ENCODE measurements at regions not wholly inside any gene's neighbourhood (a gene's known extent, or its start where the extent isn't known, plus 50 kb on each side); places are given as distances from the start of the nearest gene placed in this dataset.

GRCh38 chr13:63010072-63010658 is 1594.5 kb upstream of the PCDH20 start:
- DNase-seq (ENCODE audit: low read depth) = no peak

GRCh38 chr13:63005625-63006024 is 1590.0 kb upstream of the PCDH20 start:
- no peak for DNase-seq (ENCODE audit: low read depth)

GRCh38 chr13:62997696-62998095 is 1582.0 kb upstream of the PCDH20 start:
- DNase-seq (ENCODE audit: low read depth) = no peak

- DNase-seq (ENCODE audit: low read depth) = no peak
Measured at GRCh38 chr13:62997038-62997599, 1581.5 kb upstream of the PCDH20 start.

- no peak for DNase-seq (ENCODE audit: low read depth)
Measured at GRCh38 chr13:62973804-62974203, 1558.2 kb upstream of the PCDH20 start.

- no peak for DNase-seq (ENCODE audit: low read depth)
Measured at GRCh38 chr13:62964522-62964921, 1548.9 kb upstream of the PCDH20 start.

- no peak for DNase-seq (ENCODE audit: low read depth)
Measured at GRCh38 chr13:62960723-62961122, 1545.1 kb upstream of the PCDH20 start.

GRCh38 chr13:62933809-62934208 is 1518.2 kb upstream of the PCDH20 start:
- no peak for DNase-seq (ENCODE audit: low read depth)

- DNase-seq (ENCODE audit: low read depth) = no peak
Measured at GRCh38 chr13:62932256-62932883, 1516.7 kb upstream of the PCDH20 start.

GRCh38 chr13:62931853-62932252 is 1516.2 kb upstream of the PCDH20 start:
- no peak for DNase-seq (ENCODE audit: low read depth)

- DNase-seq (ENCODE audit: low read depth) = no peak
Measured at GRCh38 chr13:62924395-62924794, 1508.7 kb upstream of the PCDH20 start.

- DNase-seq (ENCODE audit: low read depth) = no peak
Measured at GRCh38 chr13:62920159-62920558, 1504.5 kb upstream of the PCDH20 start.

- no peak for DNase-seq (ENCODE audit: low read depth)
Measured at GRCh38 chr13:62919491-62919890, 1503.8 kb upstream of the PCDH20 start.

GRCh38 chr13:62910541-62911060 is 1495.0 kb upstream of the PCDH20 start:
- DNase-seq (ENCODE audit: low read depth) = no peak

- DNase-seq (ENCODE audit: low read depth) = no peak
Measured at GRCh38 chr13:62908321-62908720, 1492.7 kb upstream of the PCDH20 start.

GRCh38 chr13:62906896-62907295 is 1491.2 kb upstream of the PCDH20 start:
- no peak for DNase-seq (ENCODE audit: low read depth)

- no peak for DNase-seq (ENCODE audit: low read depth)
Measured at GRCh38 chr13:62906469-62906868, 1490.8 kb upstream of the PCDH20 start.

- no peak for DNase-seq (ENCODE audit: low read depth)
Measured at GRCh38 chr13:62887046-62887445, 1471.4 kb upstream of the PCDH20 start.

- DNase-seq (ENCODE audit: low read depth) = no peak
Measured at GRCh38 chr13:62879071-62879470, 1463.4 kb upstream of the PCDH20 start.

- DNase-seq (ENCODE audit: low read depth) = no peak
Measured at GRCh38 chr13:62875118-62875640, 1459.5 kb upstream of the PCDH20 start.

- DNase-seq (ENCODE audit: low read depth) = no peak
Measured at GRCh38 chr13:62850331-62850730, 1434.7 kb upstream of the PCDH20 start.

- no peak for DNase-seq (ENCODE audit: low read depth)
Measured at GRCh38 chr13:62847520-62847919, 1431.9 kb upstream of the PCDH20 start.

- no peak for DNase-seq (ENCODE audit: low read depth)
Measured at GRCh38 chr13:62846302-62846701, 1430.7 kb upstream of the PCDH20 start.

Measured in Daoy (cell line).